K562 (cell line): ENCODE measurements at regions not wholly inside any gene's neighbourhood (a gene's known extent, or its start where the extent isn't known, plus 50 kb on each side); places are given as distances from the start of the nearest gene placed in this dataset.

Experiments used
- ARNT ChIP-seq, 2 experiments: fragments of 450-650 bp; IDR thresholded peaks; 2 replicates each; pipeline ENCODE4 v1.6.1; 2016; ENCODE audit warnings: mild to moderate bottlenecking in 1 of 2
- EZH2 ChIP-seq: IDR thresholded peaks from 2 replicates; pipeline ENCODE4 v1.6.1; 2012; ENCODE audit warnings: low read depth, mild to moderate bottlenecking, inconsistent platforms, low read length, borderline replicate concordance
- KLF1 ChIP-seq: fragments of 450-650 bp; IDR thresholded peaks from 2 replicates; pipeline ENCODE4 v1.6.1; 2016; ENCODE audit warnings: missing genetic modification characterization, missing compliant biosample characterization
- TF ChIP-seq, protein P1 (sequence below): sonication (generic); formaldehyde crosslinking; IDR thresholded peaks from 2 replicates; pipeline ENCODE4 v1.8.1; 2023; ENCODE audit warnings: mild to moderate bottlenecking, missing genetic modification reagents

- TF ChIP-seq, protein P1, sequence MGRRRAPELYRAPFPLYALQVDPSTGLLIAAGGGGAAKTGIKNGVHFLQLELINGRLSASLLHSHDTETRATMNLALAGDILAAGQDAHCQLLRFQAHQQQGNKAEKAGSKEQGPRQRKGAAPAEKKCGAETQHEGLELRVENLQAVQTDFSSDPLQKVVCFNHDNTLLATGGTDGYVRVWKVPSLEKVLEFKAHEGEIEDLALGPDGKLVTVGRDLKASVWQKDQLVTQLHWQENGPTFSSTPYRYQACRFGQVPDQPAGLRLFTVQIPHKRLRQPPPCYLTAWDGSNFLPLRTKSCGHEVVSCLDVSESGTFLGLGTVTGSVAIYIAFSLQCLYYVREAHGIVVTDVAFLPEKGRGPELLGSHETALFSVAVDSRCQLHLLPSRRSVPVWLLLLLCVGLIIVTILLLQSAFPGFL, result no peak
- TF ChIP-seq KLF1 (no peak), EZH2 (no peak), ARNT (IDR thresholded peaks at IDR 0.05) (no peak)
Measured at GRCh38 chr20:60963146-60963545, 288.9 kb upstream of the CDH4 start.
